ENCODE measurements at regions not wholly inside any gene's neighbourhood (a gene's known extent, or its start where the extent isn't known, plus 50 kb on each side); places are given as distances from the start of the nearest gene placed in this dataset.
"Not testable (repeated sequence)": the region's sequence is repeated elsewhere in the genome, so short reads cannot be mapped to it uniquely, and the experiment has no call there.

DNA sequence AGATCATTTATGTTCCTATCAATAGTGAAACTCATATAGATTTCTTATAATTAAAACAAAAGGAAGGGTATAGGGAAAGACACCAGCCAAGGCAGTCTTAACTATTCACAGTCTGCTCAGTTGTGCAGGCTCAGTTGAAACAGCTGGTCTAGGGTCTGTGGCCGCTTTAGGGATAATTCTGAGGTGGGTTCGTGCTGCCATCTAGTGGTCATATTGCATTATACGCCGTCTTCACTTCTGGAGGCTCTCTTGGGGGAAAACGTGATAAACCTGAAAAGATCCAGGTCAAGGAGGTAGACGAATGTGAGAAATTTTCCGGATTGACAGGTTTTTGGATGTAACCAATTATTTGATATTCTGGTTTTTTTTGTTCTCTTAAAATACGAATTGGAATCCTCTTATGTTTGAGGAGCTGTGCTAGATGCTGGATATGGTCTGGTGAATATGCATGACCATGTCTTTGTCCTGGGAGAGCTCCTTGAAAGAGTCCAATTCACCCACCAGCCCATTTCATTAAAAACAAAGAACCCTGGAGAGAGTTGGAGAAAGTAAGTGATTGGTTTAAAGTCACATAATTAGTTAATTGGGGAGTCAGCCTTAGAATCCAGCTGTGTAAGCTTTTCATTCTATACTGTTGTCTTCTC lies 492.4 kb downstream of the PLCL1 start:
- peak; percentile 68 for DNase-seq (ENCODE audit: low spot score)

DNA sequence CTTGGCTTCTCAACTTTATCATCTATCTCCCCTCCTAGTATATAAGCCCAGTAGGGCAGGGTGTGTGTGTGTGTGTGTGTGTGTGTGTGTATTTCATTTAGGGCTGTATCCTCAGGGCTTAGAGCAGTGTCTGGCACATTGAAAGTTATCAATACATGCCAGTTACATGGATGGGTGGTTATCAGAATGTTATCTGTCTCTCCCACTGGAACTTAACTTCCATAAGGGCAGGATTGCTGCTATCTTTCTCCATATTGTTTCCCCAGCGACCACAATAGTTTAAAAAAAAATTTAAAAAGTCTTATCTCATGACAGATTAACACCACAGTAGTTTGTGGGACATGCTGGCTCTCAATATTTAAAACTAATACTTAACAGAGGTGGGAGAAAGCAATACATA lies 488.9 kb downstream of the PLCL1 start:
- no peak for DNase-seq (ENCODE audit: low spot score)

GRCh38 chr2:198289811-198290210 lies 485.4 kb downstream of the PLCL1 start:
- DNase-seq (ENCODE audit: low spot score) = no peak

- DNase-seq (ENCODE audit: low spot score) = no peak
Observed at GRCh38 chr2:198287706-198288105, 483.3 kb downstream of the PLCL1 start.

GRCh38 chr2:198285216-198285615 lies 480.8 kb downstream of the PLCL1 start:
- no peak for DNase-seq (ENCODE audit: low spot score)

- no peak for DNase-seq (ENCODE audit: low spot score)
Observed at GRCh38 chr2:198283146-198283545, 478.8 kb downstream of the PLCL1 start.

DNA sequence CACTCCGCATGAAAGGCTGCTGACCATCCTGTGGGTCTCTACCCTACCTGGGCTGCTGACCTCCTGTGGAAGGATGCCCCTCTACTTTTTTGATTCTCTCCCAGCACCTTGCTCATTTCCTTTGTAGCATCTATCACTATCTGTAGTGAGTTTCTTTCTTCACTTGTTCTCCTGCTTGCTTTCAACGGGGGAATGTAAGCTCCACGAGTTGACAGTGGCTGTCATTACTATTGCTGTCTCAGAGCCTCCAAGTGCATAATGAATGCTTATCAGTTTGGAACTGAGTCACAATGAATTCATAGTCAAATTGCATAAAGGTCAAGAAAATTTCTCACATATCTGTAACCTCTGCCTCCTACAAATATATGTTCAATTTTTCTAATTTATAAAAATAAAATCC lies 477.7 kb downstream of the PLCL1 start:
- DNase-seq (ENCODE audit: low spot score) = no peak

DNA sequence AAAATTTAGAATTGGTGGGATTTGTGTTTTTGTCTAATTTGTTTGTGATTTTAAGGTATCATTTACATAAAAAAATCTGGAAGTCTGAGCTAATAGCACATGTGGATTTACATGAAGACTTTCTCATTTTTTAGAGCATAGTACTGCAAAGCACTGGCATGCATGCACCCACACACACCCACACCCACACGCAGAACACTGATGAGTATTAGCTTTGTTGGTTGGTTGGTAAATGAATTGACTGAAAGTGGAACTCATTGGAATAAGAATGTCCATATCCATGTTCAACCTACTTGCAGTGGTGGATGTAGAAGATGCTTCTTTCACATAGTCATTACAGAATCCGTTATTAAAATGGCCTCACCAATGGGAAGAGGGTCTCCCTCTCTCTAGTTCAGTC lies 475.8 kb downstream of the PLCL1 start:
- DNase-seq (ENCODE audit: low spot score) = no peak

DNA sequence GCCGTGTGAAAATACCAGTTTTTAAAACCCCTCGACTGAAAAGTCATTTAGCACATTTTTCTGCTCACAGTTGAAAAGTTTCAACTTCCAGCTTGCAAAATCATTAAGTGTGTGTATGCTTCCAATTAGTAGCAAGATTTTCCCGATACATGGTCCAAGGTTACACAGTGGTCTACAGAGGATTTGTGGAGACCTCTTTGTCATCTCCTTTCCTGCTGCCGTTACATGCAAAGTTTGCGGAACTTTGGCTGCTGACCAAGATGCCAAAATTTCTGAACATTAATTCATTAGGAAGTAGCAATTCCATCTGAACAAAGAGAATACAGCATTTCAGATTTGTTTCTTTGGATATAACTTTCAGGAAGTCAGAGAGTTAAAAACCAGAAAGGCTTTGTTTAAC lies 474.6 kb downstream of the PLCL1 start:
- no peak for DNase-seq (ENCODE audit: low spot score)

DNA sequence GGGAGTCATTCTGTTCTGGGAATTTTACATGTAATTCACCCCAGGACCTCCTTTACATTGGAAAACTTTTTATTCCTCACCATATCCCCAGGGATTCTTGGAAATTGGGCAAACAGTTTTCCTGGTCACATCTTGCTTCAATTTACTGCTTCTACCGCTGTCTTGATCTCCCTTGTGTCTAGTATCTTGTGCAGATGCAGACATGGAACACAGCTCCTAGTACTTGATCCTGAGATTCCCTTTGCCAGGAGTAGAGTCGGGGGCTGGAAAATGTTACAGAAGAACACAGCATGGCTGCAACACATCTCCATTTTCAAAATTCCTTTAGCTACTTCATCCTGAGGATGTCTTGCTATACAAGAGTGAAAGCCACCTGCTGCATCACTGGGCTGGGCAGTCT lies 472.8 kb downstream of the PLCL1 start:
- DNase-seq (ENCODE audit: low spot score) = no peak

DNA sequence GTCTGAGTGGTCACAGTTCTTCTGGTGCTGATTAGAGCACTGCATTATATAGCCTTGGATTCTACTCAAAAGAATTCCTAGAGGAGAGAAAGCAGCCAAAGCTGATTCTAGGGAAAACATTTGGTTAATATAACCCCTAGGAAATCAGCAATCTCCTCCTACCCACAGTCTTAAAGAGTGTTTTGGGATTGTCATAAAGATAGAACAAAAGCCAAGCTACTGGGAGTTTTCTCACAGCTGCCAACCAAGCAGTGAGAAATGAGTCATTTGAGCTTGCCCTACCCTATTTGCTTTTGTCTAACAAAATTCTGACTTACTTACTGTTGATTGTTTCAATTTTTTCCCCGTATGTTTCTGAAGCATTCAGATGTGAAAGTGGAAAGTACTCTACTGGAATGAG lies 469.3 kb downstream of the PLCL1 start:
- DNase-seq (ENCODE audit: low spot score) = no peak

DNA sequence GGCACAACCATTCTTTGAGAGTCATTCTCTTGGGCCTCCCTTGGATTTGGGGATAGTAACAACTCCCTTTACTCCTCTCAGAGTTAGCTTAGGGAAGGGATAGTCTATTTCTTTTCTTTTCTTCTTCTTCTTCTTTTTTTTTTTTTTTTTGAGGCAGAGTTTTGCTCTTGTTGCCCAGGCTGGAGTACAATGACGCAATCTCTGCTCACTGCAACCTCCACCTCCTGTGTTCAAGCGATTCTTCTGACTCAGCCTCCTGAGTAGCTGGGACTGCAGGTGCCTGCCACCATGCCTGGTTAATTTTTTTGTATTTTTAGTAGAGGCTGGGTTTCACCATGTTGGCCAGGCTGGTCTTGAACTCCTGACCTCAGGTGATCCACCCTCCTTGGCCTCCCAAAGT lies 465.8 kb downstream of the PLCL1 start:
- not testable (repeated sequence) for DNase-seq (ENCODE audit: low spot score)

GRCh38 chr2:198268519-198268918 lies 464.1 kb downstream of the PLCL1 start:
- DNase-seq (ENCODE audit: low spot score) = no peak

GRCh38 chr2:198259496-198259895 lies 455.1 kb downstream of the PLCL1 start:
- DNase-seq (ENCODE audit: low spot score) = no peak

DNA sequence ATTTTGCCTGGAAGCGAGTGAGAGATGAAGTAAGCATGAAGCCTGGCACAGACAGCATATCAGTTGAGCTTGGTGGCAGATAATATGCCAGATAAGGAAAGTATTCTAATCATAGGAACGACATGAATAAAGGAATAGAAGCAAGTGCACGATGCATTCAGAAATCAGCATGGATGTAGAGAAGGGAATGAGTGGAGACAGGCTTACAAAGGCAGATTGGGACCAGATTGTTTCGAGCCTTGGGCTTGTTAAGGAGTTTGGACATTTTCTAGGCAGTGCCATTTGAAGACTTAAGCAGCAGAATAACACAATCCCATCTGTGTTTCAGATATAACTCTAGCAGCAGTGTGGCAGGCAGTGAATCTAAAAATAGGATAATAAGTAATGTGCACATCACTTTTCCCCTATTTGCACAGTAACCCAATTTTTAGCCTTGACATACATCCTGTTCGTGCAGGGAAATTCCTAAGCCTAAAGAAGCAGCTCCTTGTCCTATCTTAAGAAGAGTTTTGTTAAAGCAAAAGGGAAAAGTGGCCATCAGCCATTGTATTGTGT lies 450.2 kb downstream of the PLCL1 start:
- no peak for DNase-seq (ENCODE audit: low spot score)

- no peak for DNase-seq (ENCODE audit: low spot score)
Observed at GRCh38 chr2:198253995-198254394, 449.6 kb downstream of the PLCL1 start.

DNA sequence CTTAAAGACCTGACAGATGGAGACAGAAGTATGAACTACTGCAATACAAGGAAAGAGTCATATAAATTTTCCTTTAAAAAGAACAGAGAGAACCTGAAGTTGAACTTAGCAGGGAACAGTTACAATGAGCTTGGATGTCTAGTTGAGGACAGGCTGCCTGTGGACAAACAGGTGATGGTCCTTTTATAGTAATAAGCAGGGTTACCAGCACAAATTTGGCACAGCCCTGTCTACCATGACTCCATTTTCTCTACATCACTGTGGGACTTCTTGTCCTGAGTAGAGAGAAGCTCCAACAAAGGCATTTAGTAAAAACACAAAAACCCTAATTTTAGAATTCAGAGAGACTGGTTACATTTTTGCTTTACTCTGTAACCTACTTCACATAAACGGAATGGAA lies 448.1 kb downstream of the PLCL1 start:
- DNase-seq (ENCODE audit: low spot score) = no peak

GRCh38 chr2:198242093-198242492 lies 437.7 kb downstream of the PLCL1 start:
- DNase-seq (ENCODE audit: low spot score) = no peak

- no peak for DNase-seq (ENCODE audit: low spot score)
Observed at GRCh38 chr2:198238429-198238828, 434.0 kb downstream of the PLCL1 start.

GRCh38 chr2:198236338-198236737 lies 431.9 kb downstream of the PLCL1 start:
- DNase-seq (ENCODE audit: low spot score) = no peak

GRCh38 chr2:198232281-198232680 lies 427.9 kb downstream of the PLCL1 start:
- no peak for DNase-seq (ENCODE audit: low spot score)

DNA sequence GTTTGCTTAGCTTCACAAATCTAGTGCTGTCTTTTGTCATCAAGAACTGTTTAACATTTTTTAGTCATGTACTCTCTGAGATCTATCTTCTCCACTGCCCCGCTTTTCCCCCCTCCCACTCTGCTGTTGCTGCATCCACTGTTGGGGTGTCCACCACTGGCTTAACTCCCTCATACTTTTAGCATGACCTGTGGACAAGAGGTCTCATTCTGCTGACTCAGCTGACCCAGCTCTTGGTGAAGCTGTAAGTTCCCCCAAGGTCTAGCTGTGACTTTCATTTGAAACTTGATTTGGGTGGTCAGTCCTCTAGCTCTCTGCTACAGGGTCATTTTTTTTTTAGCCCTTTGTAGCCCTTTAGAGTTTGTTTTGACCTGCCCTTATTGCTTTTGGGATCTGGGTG lies 427.2 kb downstream of the PLCL1 start:
- no peak for DNase-seq (ENCODE audit: low spot score)

DNA sequence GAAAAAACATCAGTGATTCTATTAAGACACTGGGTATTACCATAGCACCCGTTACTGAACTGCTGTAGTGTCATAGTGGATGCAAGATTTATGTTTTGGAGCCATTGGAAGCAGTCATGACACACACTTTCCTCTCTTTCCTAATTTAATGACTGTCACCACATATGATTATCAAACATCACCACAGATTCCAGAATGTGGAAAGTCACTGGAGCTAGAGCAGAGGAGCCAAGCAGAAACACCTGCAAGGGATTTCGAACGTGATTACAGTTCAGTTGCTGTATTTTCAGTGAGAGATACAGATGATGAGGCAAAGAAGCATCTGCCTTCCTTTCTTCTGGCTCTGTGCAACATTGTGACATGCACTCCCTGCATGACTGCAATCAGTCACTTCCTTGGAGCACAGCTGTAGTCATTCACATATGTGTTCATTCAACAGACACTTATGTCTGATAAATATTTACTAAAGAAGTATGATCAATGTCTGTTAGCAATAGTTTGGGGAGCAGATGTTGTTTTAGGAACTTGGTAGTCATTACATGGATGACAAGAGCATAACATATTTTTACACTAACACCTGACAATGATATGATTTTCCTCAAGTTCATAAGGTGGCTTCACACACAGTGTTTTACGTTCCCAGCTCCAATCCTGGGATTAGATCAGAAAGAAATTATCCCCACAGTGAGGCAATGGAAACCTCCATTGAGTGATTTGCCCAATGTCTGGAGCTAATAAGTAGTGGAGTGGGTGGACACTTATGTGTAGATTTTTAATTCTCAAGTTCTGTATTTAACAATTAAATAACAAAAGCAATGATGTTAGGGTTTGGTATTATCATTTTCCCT lies 416.6 kb downstream of the PLCL1 start:
- no peak for DNase-seq (ENCODE audit: low spot score)
